ENCODE measurements at regions not wholly inside any gene's neighbourhood (a gene's known extent, or its start where the extent isn't known, plus 50 kb on each side); places are given as distances from the start of the nearest gene placed in this dataset.

GRCh38 chr20:52880997-52881396 lies 91.2 kb upstream of the TSHZ2 start:
- CTCF ChIA-PET (ENCODE audit: partially characterized antibody) = no interaction called here
- Histone ChIP-seq H3K9ac (replicated peaks in 1 of 4; ENCODE audit: extremely low read depth in 1 of 4, low read depth in 3 of 4, low read length in 3 of 4) (no peak overlapping the region), H3K36me3 (ENCODE audit: control insufficient read depth in 2 of 4, insufficient read depth in 4 of 4, low read length in 3 of 4) (no peaks in the 10 kb centered on the region), H2AFZ (ENCODE audit: low read length) (no peak overlapping the region), H3K79me1 (ENCODE audit: low read depth, low read length) (no peaks in the 10 kb centered on the region), H2BK5ac (ENCODE audit: low read depth, low read length) (no peak overlapping the region), H3K27me3 (replicated peaks in 1 of 4; ENCODE audit: control insufficient read depth in 3 of 4, extremely low read depth in 1 of 4, insufficient read depth in 3 of 4, low read length in 3 of 4) (no peaks in the 10 kb centered on the region), H2AK5ac (ENCODE audit: low read depth, low read length) (no peak overlapping the region), H4K20me1 (replicated peaks in 1 of 2; ENCODE audit: control insufficient read depth in 1 of 2, insufficient read depth in 2 of 2, low read length in 2 of 2) (no peaks in the 10 kb centered on the region), H3K56ac (replicated peaks; ENCODE audit: insufficient read length, low read depth, low read length) (no peak overlapping the region), H3K79me2 (ENCODE audit: control insufficient read depth in 1 of 2, insufficient read depth in 2 of 2, low read length in 2 of 2) (no peaks in the 10 kb centered on the region), H3K4me3 (ENCODE audit: extremely low read depth in 1 of 4, insufficient read depth in 2 of 4, low read depth in 3 of 4, low read length in 4 of 4) (no peak overlapping the region), H3K27ac (ENCODE audit: low read depth, low read length) (no peak overlapping the region), H4K91ac (replicated peaks; ENCODE audit: insufficient read length, low read length) (no peak overlapping the region), H2BK12ac (ENCODE audit: low read depth, low read length) (no peak overlapping the region), H3K23me2 (ENCODE audit: low read depth, low read length) (no peaks in the 10 kb centered on the region), H4K5ac (ENCODE audit: insufficient read length, low read depth, low read length) (no peak overlapping the region), H2BK20ac (ENCODE audit: low read length) (no peak overlapping the region), H3K14ac (ENCODE audit: insufficient read length) (no peak overlapping the region), H2BK120ac (replicated peaks; ENCODE audit: low read depth, low read length) (no peak overlapping the region), H4K8ac (ENCODE audit: extremely low read depth, insufficient read depth, low read length) (no peak overlapping the region), H3K4me1 (replicated peaks in 1 of 4; ENCODE audit: control insufficient read depth in 3 of 4, insufficient read depth in 4 of 4, low read length in 3 of 4) (no peaks in the 10 kb centered on the region), H3K23ac (ENCODE audit: insufficient read length) (no peak overlapping the region), H3K18ac (ENCODE audit: extremely low read depth, low read length) (no peak overlapping the region), H3K4me2 (ENCODE audit: insufficient read depth in 1 of 2, low read depth in 2 of 2, low read length in 2 of 2) (no peak overlapping the region), H3K4ac (replicated peaks; ENCODE audit: insufficient read length, low read depth, low read length) (no peak overlapping the region), H3K9me3 (ENCODE audit: insufficient read depth in 2 of 2, low read depth in 1 of 2, low read length in 1 of 2) (no peaks in the 10 kb centered on the region), H2BK15ac (ENCODE audit: low read length) (no peak overlapping the region)
- DNase-seq (ENCODE audit: low read depth in 1 of 2, low spot score in 2 of 2) (no peak), FAIRE-seq (no peak)
- POLR2A ChIA-PET (ENCODE audit: partially characterized antibody) = no interaction called here
- no peak for TF ChIP-seq YY1 (IDR thresholded peaks at IDR 0.05; ENCODE audit: low read depth, low read length)
- TF ChIP-seq RXRA (IDR thresholded peaks at IDR 0.05; ENCODE audit: insufficient read depth, low read depth, low read length) = no peak
- no peak for TF ChIP-seq SP1 (IDR thresholded peaks at IDR 0.05; ENCODE audit: low read depth, low read length)
- no peak for TF ChIP-seq BRCA1 (IDR thresholded peaks at IDR 0.05; ENCODE audit: low read depth, low read length)
- no peak for TF ChIP-seq MAX (IDR thresholded peaks at IDR 0.05)
- no peak for TF ChIP-seq FOSL1 (IDR thresholded peaks at IDR 0.05; ENCODE audit: insufficient read depth, low read depth, low read length)
- no peak for TF ChIP-seq HDAC2 (IDR thresholded peaks at IDR 0.05; ENCODE audit: borderline replicate concordance in 1 of 2, low read depth in 2 of 2, low read length in 2 of 2)
- no peak for TF ChIP-seq CBX5 (IDR thresholded peaks at IDR 0.05; ENCODE audit: low read depth, low read length)
- TF ChIP-seq NANOG (IDR thresholded peaks at IDR 0.05; ENCODE audit: insufficient read depth, low read depth, low read length, poor library complexity, severe bottlenecking) = no peak

Measured in H1 (cell line).